ENCODE measurements at regions not wholly inside any gene's neighbourhood (a gene's known extent, or its start where the extent isn't known, plus 50 kb on each side); places are given as distances from the start of the nearest gene placed in this dataset.

DNA sequence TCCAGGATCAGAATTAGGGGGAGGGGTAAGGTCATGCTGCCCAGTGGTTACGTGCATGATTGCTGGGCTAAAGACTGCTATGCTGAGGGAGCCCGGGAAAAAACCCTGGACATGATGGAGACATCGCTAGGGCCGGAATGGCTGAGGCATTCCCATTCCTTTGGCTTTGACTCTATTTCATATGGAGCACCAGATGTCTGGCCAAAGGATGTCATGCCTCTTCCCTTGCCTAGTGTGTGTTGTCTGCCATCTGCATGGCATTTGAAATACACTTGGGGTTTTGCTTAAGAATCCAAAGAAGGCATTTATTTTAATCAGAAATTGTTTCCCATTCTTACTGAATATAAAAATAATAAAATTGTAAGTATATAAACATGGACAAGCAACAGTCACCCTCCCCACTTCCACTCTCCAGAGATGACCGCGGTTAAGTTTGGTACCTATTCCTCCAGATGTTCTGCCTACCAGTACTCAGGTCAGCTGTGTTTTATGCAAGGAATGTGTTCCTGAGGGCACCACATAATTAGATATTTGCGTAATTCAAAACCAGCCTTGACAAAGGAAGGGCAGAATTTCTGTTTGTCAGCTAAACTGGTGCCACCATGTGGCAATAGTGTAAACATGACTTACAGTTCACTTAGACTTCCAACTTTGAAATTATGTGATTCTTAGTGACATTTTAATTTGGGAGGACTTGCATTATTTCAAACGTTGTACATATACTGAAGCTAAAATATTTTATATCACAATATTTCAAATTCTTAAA lies 105.9 kb downstream of the CT47B1 start:
- TF ChIP-seq, protein P1, sequence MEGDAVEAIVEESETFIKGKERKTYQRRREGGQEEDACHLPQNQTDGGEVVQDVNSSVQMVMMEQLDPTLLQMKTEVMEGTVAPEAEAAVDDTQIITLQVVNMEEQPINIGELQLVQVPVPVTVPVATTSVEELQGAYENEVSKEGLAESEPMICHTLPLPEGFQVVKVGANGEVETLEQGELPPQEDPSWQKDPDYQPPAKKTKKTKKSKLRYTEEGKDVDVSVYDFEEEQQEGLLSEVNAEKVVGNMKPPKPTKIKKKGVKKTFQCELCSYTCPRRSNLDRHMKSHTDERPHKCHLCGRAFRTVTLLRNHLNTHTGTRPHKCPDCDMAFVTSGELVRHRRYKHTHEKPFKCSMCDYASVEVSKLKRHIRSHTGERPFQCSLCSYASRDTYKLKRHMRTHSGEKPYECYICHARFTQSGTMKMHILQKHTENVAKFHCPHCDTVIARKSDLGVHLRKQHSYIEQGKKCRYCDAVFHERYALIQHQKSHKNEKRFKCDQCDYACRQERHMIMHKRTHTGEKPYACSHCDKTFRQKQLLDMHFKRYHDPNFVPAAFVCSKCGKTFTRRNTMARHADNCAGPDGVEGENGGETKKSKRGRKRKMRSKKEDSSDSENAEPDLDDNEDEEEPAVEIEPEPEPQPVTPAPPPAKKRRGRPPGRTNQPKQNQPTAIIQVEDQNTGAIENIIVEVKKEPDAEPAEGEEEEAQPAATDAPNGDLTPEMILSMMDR (conservative IDR thresholded peaks at IDR 0.05; ENCODE audit: low read depth, low read length), result peak; percentile 33

DNA sequence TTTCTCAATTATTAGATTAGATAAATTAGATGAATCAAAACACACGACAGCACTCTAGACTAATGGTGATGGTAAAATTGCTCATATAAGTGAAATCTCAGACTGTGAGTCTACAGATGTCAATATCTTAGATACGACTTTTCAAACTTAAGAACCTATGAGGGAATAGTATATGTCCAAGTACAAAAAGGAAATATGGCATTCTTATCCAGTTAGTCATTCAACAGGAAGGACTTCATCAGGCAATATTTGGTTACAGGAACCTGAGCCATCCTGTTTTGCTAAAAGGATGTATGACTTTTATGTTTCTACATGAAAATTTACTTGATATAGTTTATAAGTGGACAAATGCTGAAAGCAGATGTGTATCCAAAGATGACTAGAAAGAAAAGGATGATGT lies 107.0 kb downstream of the CT47B1 start:
- H3K4me3 ChIP-seq (ENCODE audit: low read depth, low read length), result no peak overlapping the region
- DNase-seq (ENCODE audit: low read depth), result peak; percentile 64
- TF ChIP-seq, protein P1 (conservative IDR thresholded peaks at IDR 0.05; ENCODE audit: low read depth, low read length), result no peak

More for the DNA sequence above, 105.9 kb downstream of the CT47B1 start:
- H3K4me3 ChIP-seq (ENCODE audit: low read depth, low read length), result no peak overlapping the region
- peak; percentile 68 for DNase-seq (ENCODE audit: low read depth)

DNA sequence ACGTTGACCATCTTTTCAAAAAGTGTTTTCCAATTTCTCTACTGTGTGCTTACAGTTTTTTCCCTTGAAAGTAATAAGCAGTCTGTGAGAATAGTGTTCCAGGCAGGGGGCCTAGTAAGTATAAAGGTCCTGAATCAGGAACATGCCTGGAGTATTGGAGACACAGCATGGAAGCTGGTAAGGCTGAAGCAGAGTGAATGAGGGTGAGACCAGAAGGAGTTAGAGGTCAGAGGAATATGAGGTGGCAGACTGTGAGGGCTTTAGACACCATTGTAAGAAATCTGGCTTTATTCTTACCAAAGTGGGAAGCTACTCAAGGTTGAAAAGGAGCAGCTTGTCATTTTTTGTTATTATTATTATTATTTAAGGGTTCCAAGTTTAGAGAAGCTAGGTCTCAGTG lies 107.4 kb downstream of the CT47B1 start:
- DNase-seq (ENCODE audit: low read depth), result peak; percentile 36
- no peak overlapping the region for H3K4me3 ChIP-seq (ENCODE audit: low read depth, low read length)
- TF ChIP-seq, protein P1 (conservative IDR thresholded peaks at IDR 0.05; ENCODE audit: low read depth, low read length), result no peak

DNA sequence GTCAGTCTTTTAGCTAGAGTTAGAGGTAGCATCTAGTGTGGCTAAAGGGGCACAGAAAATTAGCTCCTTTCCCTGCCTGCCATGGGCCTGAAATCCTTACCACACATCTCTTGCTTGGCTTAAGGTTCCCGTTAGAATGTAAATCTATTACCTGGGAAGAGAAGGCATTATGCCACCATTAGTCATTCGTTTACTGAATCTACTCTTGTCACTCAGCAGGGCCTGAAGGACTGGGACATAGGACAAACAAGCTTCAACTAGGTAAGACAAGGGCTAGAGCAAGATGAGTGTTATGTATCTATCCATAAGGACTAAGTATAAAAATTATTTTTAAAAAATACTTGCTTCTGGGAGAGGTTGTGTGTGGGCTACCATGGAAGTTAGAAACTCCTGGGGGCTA lies 112.4 kb downstream of the CT47B1 start:
- no peak for DNase-seq (ENCODE audit: low read depth)
- TF ChIP-seq, protein P1 (conservative IDR thresholded peaks at IDR 0.05; ENCODE audit: low read depth, low read length), result no peak
- H3K4me3 ChIP-seq (ENCODE audit: low read depth, low read length), result no peak overlapping the region

DNA sequence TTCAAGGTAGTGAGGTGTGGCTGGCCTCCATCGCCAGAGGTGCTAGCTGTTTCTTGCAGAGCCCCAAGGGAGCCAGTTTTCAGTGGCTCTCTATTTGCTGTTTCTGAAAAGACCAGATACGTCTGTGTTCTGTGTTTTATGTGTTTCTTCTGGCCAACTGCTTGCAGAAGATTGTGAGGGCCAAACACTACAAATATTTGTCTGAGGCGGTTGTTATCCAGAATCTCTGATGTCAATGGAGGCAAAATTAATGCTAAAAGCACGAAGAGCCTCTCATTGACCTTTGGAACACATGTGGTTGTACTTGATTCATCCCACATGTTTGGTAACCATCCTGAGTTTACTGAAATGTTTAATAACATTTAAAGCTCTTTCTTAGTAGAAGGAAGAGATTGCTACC lies 113.9 kb downstream of the CT47B1 start:
- peak; percentile 54 for DNase-seq (ENCODE audit: low read depth)
- TF ChIP-seq, protein P1 (conservative IDR thresholded peaks at IDR 0.05; ENCODE audit: low read depth, low read length), result no peak
- no peak overlapping the region for H3K4me3 ChIP-seq (ENCODE audit: low read depth, low read length)

DNA sequence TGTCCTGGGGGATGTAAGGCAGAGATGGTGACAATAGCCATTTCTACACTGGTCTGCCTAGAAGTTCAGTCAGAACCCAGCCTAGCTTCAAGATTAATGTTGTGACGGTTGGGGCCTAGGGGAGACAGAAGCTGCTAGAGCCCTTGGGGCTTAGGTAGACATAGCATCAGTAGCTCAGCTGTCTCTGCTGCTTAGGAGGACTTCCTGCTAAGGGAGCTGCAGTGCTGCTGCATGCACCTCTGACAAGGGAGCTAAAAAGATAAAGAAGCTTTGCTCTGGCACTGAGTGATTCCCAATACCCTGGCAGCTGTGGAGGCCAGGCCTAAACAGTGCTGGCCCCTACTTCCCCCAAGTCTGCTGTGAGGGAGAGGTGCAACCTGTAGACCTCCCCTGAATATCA lies 116.0 kb downstream of the CT47B1 start:
- no peak for DNase-seq (ENCODE audit: low read depth)
- TF ChIP-seq, protein P1 (conservative IDR thresholded peaks at IDR 0.05; ENCODE audit: low read depth, low read length), result no peak
- H3K4me3 ChIP-seq (ENCODE audit: low read depth, low read length), result no peak overlapping the region
